Fibroblast of lung (primary cell): ENCODE measurements at regions not wholly inside any gene's neighbourhood (a gene's known extent, or its start where the extent isn't known, plus 50 kb on each side); places are given as distances from the start of the nearest gene placed in this dataset.
"Not testable (repeated sequence)": the region's sequence is repeated elsewhere in the genome, so short reads cannot be mapped to it uniquely, and the experiment has no call there.

Experiments used
- DNase-seq, 2 donors: peaks; one replicate each; pipeline versions ENCODE4 v3.0.0 to v3.0.0-alpha.2; 2010; ENCODE audit warnings: low read depth in 2 of 2
- H2AFZ ChIP-seq: 2 replicates; pipeline ENCODE4 v1.5.1; 2012; ENCODE audit warnings: low read length, control low read depth, inconsistent platforms
- H3K27ac ChIP-seq: 2 replicates; pipeline ENCODE4 v1.5.1; 2011; ENCODE audit warnings: low read length, control low read depth; ENCODE audit not compliant: insufficient read depth
- H3K27me3 ChIP-seq: 2 replicates; pipeline ENCODE4 v1.5.1; 2011; ENCODE audit warnings: mild to moderate bottlenecking, low read length; ENCODE audit not compliant: control insufficient read depth, insufficient read depth
- H3K36me3 ChIP-seq: 2 replicates; pipeline ENCODE4 v1.5.1; 2011; ENCODE audit warnings: low read length; ENCODE audit not compliant: control insufficient read depth, insufficient read depth
- H3K4me1 ChIP-seq: 2 replicates; pipeline ENCODE4 v1.5.1; 2011; ENCODE audit warnings: low read length; ENCODE audit not compliant: control insufficient read depth, insufficient read depth; ENCODE audit errors: extremely low read depth
- H3K4me2 ChIP-seq: 2 replicates; pipeline ENCODE4 v1.5.1; 2011; ENCODE audit warnings: low read length, control low read depth; ENCODE audit not compliant: insufficient read depth; ENCODE audit errors: extremely low read depth
- H3K4me3 ChIP-seq, 4 experiments: fragments of 200-600 bp in 1 of 4; sonication (generic) in 1 of 4; replicated peaks in 1 of 4; 2 replicates each; pipeline ENCODE4 v1.5.1; 2011 to 2016; ENCODE audit warnings: low read length in 4 of 4, low read depth in 3 of 4, mild to moderate bottlenecking in 3 of 4, control low read depth in 2 of 4, inconsistent platforms in 1 of 4, mixed read lengths in 1 of 4; ENCODE audit not compliant: insufficient read depth in 1 of 4; ENCODE audit errors: control extremely low read depth in 1 of 4
- H3K79me2 ChIP-seq: 2 replicates; pipeline ENCODE4 v1.5.1; 2012; ENCODE audit warnings: mild to moderate bottlenecking, low read length, inconsistent platforms; ENCODE audit not compliant: control insufficient read depth, insufficient read depth
- H3K9ac ChIP-seq: 2 replicates; pipeline ENCODE4 v1.5.1; 2011; ENCODE audit warnings: mild to moderate bottlenecking, low read length, control low read depth; ENCODE audit not compliant: insufficient read depth
- H3K9me3 ChIP-seq: 2 replicates; pipeline ENCODE4 v1.5.1; 2012; ENCODE audit warnings: low read depth, low read length; ENCODE audit not compliant: control insufficient read depth, insufficient read depth
- H4K20me1 ChIP-seq: 2 replicates; pipeline ENCODE4 v1.5.1; 2011; ENCODE audit warnings: low read length; ENCODE audit not compliant: control insufficient read depth, insufficient read depth; ENCODE audit errors: extremely low read depth
- CTCF ChIP-seq, 2 donors: IDR thresholded peaks in 1 of 2; conservative IDR thresholded peaks in 1 of 2; 1 replicate in 1 of 2; 2 replicates in 1 of 2; pipeline ENCODE4 v1.5.1; 2011 to 2012; ENCODE audit warnings: low read length in 2 of 2, control low read depth in 1 of 2, inconsistent platforms in 1 of 2, low read depth in 1 of 2, mild to moderate bottlenecking in 1 of 2
- EZH2 ChIP-seq: IDR thresholded peaks from 2 replicates; pipeline ENCODE4 v1.5.1; 2012; ENCODE audit warnings: low read length, control low read depth, mild to moderate bottlenecking; ENCODE audit errors: missing control alignments

GRCh38 chr6:57815826-57816225 is 498.4 kb downstream of the PRIM2 start:
- H3K4me1 ChIP-seq, H3K79me2 ChIP-seq, DNase-seq, H3K36me3 ChIP-seq, H3K9me3 ChIP-seq, H3K9ac ChIP-seq, H4K20me1 ChIP-seq, H3K4me3 ChIP-seq, H3K27ac ChIP-seq, H2AFZ ChIP-seq, H3K27me3 ChIP-seq, H3K4me2 ChIP-seq: not testable (repeated sequence)

GRCh38 chr6:57821325-57821724 is 503.9 kb downstream of the PRIM2 start:
- not testable (repeated sequence) for H3K27me3 ChIP-seq

GRCh38 chr6:57822448-57822847 is 505.0 kb downstream of the PRIM2 start:
- not testable (repeated sequence) for H3K79me2 ChIP-seq, H3K4me1 ChIP-seq, H3K36me3 ChIP-seq, H3K27ac ChIP-seq, H2AFZ ChIP-seq, H3K9ac ChIP-seq, H4K20me1 ChIP-seq, H3K9me3 ChIP-seq, H3K4me2 ChIP-seq, H3K27me3 ChIP-seq, DNase-seq, H3K4me3 ChIP-seq

More at GRCh38 chr6:57821325-57821724, 503.9 kb downstream of the PRIM2 start:
- not testable (repeated sequence) for H3K4me1 ChIP-seq, H3K9ac ChIP-seq, H3K36me3 ChIP-seq, H2AFZ ChIP-seq, H3K4me3 ChIP-seq, H3K4me2 ChIP-seq, H3K9me3 ChIP-seq, H4K20me1 ChIP-seq, H3K79me2 ChIP-seq, DNase-seq, H3K27ac ChIP-seq

- H3K9me3 ChIP-seq, result no peaks in the 10 kb centered on the region
- peaks cover 9% of the 10 kb centered on the region for H3K27me3 ChIP-seq
- no peak overlapping the region for H2AFZ ChIP-seq
- H4K20me1 ChIP-seq, result no peaks in the 10 kb centered on the region
- peak; percentile 2 to 67 for DNase-seq
- no peak overlapping the region for H3K9ac ChIP-seq
- no peak overlapping the region for H3K4me2 ChIP-seq
- H3K4me3 ChIP-seq, result peak overlapping the region in 2 of 4 experiments; percentile 25 to 49
- no peaks in the 10 kb centered on the region for H3K4me1 ChIP-seq
- no peaks in the 10 kb centered on the region for H3K36me3 ChIP-seq
- no peaks in the 10 kb centered on the region for H3K79me2 ChIP-seq
- TF ChIP-seq EZH2 (no peak), CTCF (conservative IDR thresholded peaks at IDR 0.05 in 1 of 2, IDR thresholded peaks at IDR 0.05 in 1 of 2; ENCODE audit: low read depth in 1 of 2, low read length in 2 of 2) (no peak)
- H3K27ac ChIP-seq, result no peak overlapping the region
These were observed 505.5 kb downstream of the PRIM2 start for GRCh38 chr6:57822896-57823358.

- DNase-seq, result not testable (repeated sequence)
These were observed 520.3 kb downstream of the PRIM2 start for GRCh38 chr6:57837622-57838209.

GRCh38 chr6:57841551-57841950 is 524.1 kb downstream of the PRIM2 start:
- not testable (repeated sequence) for H3K27me3 ChIP-seq, H3K4me1 ChIP-seq, DNase-seq, H3K9me3 ChIP-seq, H3K4me2 ChIP-seq, H3K27ac ChIP-seq, H3K9ac ChIP-seq, H3K79me2 ChIP-seq, H3K36me3 ChIP-seq, H4K20me1 ChIP-seq, H3K4me3 ChIP-seq, H2AFZ ChIP-seq

More at GRCh38 chr6:57837622-57838209, 520.3 kb downstream of the PRIM2 start:
- H3K4me2 ChIP-seq, H3K9ac ChIP-seq, H3K27ac ChIP-seq, H3K4me3 ChIP-seq, H3K4me1 ChIP-seq, H4K20me1 ChIP-seq, H3K9me3 ChIP-seq, H3K27me3 ChIP-seq, H3K36me3 ChIP-seq, H3K79me2 ChIP-seq, H2AFZ ChIP-seq: not testable (repeated sequence)
